Caco-2 (cell line): ENCODE measurements at regions not wholly inside any gene's neighbourhood (a gene's known extent, or its start where the extent isn't known, plus 50 kb on each side); places are given as distances from the start of the nearest gene placed in this dataset.
A peak's percentile ranks its signal among the peaks of the same experiment; 100 is the strongest.

ENCODE experiments used
- BruUV-seq: library from RNA; stranded (reverse); fragments of 400-500 nt; replicated peaks from 2 replicates; lab custom pipeline; 2021; lab: Mats Ljungman, UMichigan
- CTCF ChIA-PET: fragments of 300-600 bp; sonication (Branson Sonifier 250); formaldehyde crosslinking; loops from one replicate; lab custom pipeline; 2022; ENCODE audit warnings: antibody characterized with exemption; lab: Charles Lee
- POLR2A ChIA-PET: fragments of 300-600 bp; sonication (Branson Sonifier 250); formaldehyde crosslinking; loops from one replicate; lab custom pipeline; 2022; ENCODE audit warnings: antibody characterized with exemption; lab: Charles Lee
- DNase-seq, 2 experiments: peaks; one replicate each; pipeline versions ENCODE4 v3.0.0 to v3.0.0-alpha.2; 2020 to 2022
- H3K27me3 ChIP-seq: replicated peaks from 2 replicates; pipeline ENCODE4 v1.6.0; 2011; ENCODE audit warnings: low read length; ENCODE audit not compliant: control insufficient read depth, insufficient read depth
- H3K36me3 ChIP-seq: 2 replicates; pipeline ENCODE4 v1.5.1; 2011; ENCODE audit warnings: low read length; ENCODE audit not compliant: control insufficient read depth, insufficient read depth
- H3K4me1 ChIP-seq: fragments of 250-450 bp; sonication (Bioruptor Pico); 2 replicates; pipeline ENCODE4 v1.5.1; 2020; ENCODE audit warnings: mild to moderate bottlenecking
- H3K4me3 ChIP-seq: 2 replicates; pipeline ENCODE4 v1.5.1; 2011; ENCODE audit warnings: low read depth, mild to moderate bottlenecking, control low read depth, low read length
- H3K9me3 ChIP-seq: fragments of 250-450 bp; sonication (Bioruptor Pico); 2 replicates; pipeline ENCODE4 v1.5.1; 2020; ENCODE audit warnings: mild to moderate bottlenecking, moderate library complexity
- H3K27ac Mint-ChIP-seq: one replicate; pipeline ENCODE4 v1.8.0; 2022; ENCODE audit warnings: mixed read lengths; ENCODE audit not compliant: unreplicated experiment
- H3K27me3 Mint-ChIP-seq: one replicate; pipeline ENCODE4 v1.8.0; 2022; ENCODE audit warnings: mixed read lengths; ENCODE audit not compliant: insufficient read depth, unreplicated experiment
- H3K36me3 Mint-ChIP-seq: one replicate; pipeline ENCODE4 v1.8.0; 2022; ENCODE audit warnings: mild to moderate bottlenecking, mixed read lengths; ENCODE audit not compliant: insufficient read depth, unreplicated experiment
- H3K4me1 Mint-ChIP-seq: one replicate; pipeline ENCODE4 v1.8.0; 2022; ENCODE audit warnings: low read depth, mixed read lengths; ENCODE audit not compliant: unreplicated experiment
- H3K4me3 Mint-ChIP-seq: one replicate; pipeline ENCODE4 v1.8.0; 2022; ENCODE audit warnings: mild to moderate bottlenecking, moderate library complexity, mixed read lengths; ENCODE audit not compliant: unreplicated experiment
- H3K9me3 Mint-ChIP-seq: one replicate; pipeline ENCODE4 v1.8.0; 2022; ENCODE audit warnings: mixed read lengths; ENCODE audit not compliant: unreplicated experiment
- CTCF ChIP-seq, 2 experiments: fragments of 200-600 bp in 1 of 2; IDR thresholded peaks; 1 replicate in 1 of 2; 2 replicates in 1 of 2; pipeline versions ENCODE4 v1.5.1 to v1.8.0; 2011 to 2022; ENCODE audit warnings: antibody characterized with exemption in 1 of 2, control low read depth in 1 of 2, inconsistent platforms in 1 of 2, low read depth in 1 of 2, low read length in 1 of 2, mild to moderate bottlenecking in 1 of 2, moderate library complexity in 1 of 2; ENCODE audit not compliant: insufficient read depth in 1 of 2, severe bottlenecking in 1 of 2, unreplicated experiment in 1 of 2
- intact Hi-C: fragments of 100-400 bp; cut with micrococcal nuclease; formaldehyde crosslinking; loops from one replicate; pipeline ENCODE4 v1.10.0; 2022; ENCODE audit not compliant: unreplicated experiment

- no peak for TF ChIP-seq CTCF (IDR thresholded peaks at IDR 0.05; ENCODE audit: insufficient read depth in 1 of 2, low read depth in 1 of 2, low read length in 1 of 2, severe bottlenecking in 1 of 2, unreplicated experiment in 1 of 2)
- Mint-ChIP-seq H3K27me3 (no peaks in the 10 kb centered on the region), H3K36me3 (no peaks in the 10 kb centered on the region), H3K4me3 (no peak overlapping the region), H3K27ac (no peak overlapping the region), H3K9me3 (no peaks in the 10 kb centered on the region), H3K4me1 (no peaks in the 10 kb centered on the region)
- intact Hi-C loops = loop anchor here (10.0 kb wide), 1 partner anchor 189 kb away; no protein-coding TSS in a partner anchor
- H3K4me3 ChIP-seq = no peak overlapping the region
- H3K36me3 ChIP-seq = no peaks in the 10 kb centered on the region
- H3K9me3 ChIP-seq = no peaks in the 10 kb centered on the region
- ChIA-PET POLR2A (no interaction called here), CTCF (no interaction called here)
- BruUV-seq = no TSS peak
- no peaks in the 10 kb centered on the region for H3K27me3 ChIP-seq
- DNase-seq = no peak
- no peaks in the 10 kb centered on the region for H3K4me1 ChIP-seq
Observed at GRCh38 chr6:74283532-74283931, 587.5 kb downstream of the CD109 start.

GRCh38 chr6:74282143-74282689 is 586.2 kb downstream of the CD109 start:
- no peak for TF ChIP-seq CTCF (IDR thresholded peaks at IDR 0.05; ENCODE audit: insufficient read depth in 1 of 2, low read depth in 1 of 2, low read length in 1 of 2, severe bottlenecking in 1 of 2, unreplicated experiment in 1 of 2)
- Mint-ChIP-seq H3K4me1 (no peaks in the 10 kb centered on the region), H3K9me3 (no peaks in the 10 kb centered on the region), H3K27ac (no peak overlapping the region), H3K36me3 (no peaks in the 10 kb centered on the region), H3K4me3 (no peak overlapping the region), H3K27me3 (no peaks in the 10 kb centered on the region)
- H3K36me3 ChIP-seq = no peaks in the 10 kb centered on the region
- no peak for DNase-seq
- no peak overlapping the region for H3K4me3 ChIP-seq
- ChIA-PET POLR2A (no interaction called here), CTCF (no interaction called here)
- intact Hi-C loops = loop anchor here (10.0 kb wide), 1 partner anchor 187 kb away; no protein-coding TSS in a partner anchor
- H3K9me3 ChIP-seq = no peaks in the 10 kb centered on the region
- H3K4me1 ChIP-seq = no peaks in the 10 kb centered on the region
- no peaks in the 10 kb centered on the region for H3K27me3 ChIP-seq
- BruUV-seq = no TSS peak

- H3K27me3 Mint-ChIP-seq = no peaks in the 10 kb centered on the region
- peak in 1 of 2 experiments; percentile 17 for TF ChIP-seq CTCF (IDR thresholded peaks at IDR 0.05; ENCODE audit: insufficient read depth in 1 of 2, low read depth in 1 of 2, low read length in 1 of 2, severe bottlenecking in 1 of 2, unreplicated experiment in 1 of 2)
- no peak for DNase-seq
- no TSS peak for BruUV-seq
- ChIA-PET POLR2A (no interaction called here), CTCF (interaction anchor here (0.8 kb wide), 1 partner anchor 13 kb away, joined by 4 read pairs; no protein-coding TSS in a partner anchor)
- H3K27ac Mint-ChIP-seq = no peak overlapping the region
- H3K36me3 ChIP-seq = no peaks in the 10 kb centered on the region
- intact Hi-C loops = loop anchor here (10.0 kb wide), 1 partner anchor 185 kb away; no protein-coding TSS in a partner anchor
- no peaks in the 10 kb centered on the region for H3K36me3 Mint-ChIP-seq
- H3K9me3 Mint-ChIP-seq = no peaks in the 10 kb centered on the region
- H3K4me3 Mint-ChIP-seq = no peak overlapping the region
- H3K9me3 ChIP-seq = no peaks in the 10 kb centered on the region
- H3K4me1 Mint-ChIP-seq = no peaks in the 10 kb centered on the region
- H3K27me3 ChIP-seq = no peaks in the 10 kb centered on the region
- no peak overlapping the region for H3K4me3 ChIP-seq
- no peaks in the 10 kb centered on the region for H3K4me1 ChIP-seq
Observed at GRCh38 chr6:74280130-74280692, 584.2 kb downstream of the CD109 start.
